K562 (cell line): ENCODE measurements at regions not wholly inside any gene's neighbourhood (a gene's known extent, or its start where the extent isn't known, plus 50 kb on each side); places are given as distances from the start of the nearest gene placed in this dataset.
"Not testable (repeated sequence)": the region's sequence is repeated elsewhere in the genome, so short reads cannot be mapped to it uniquely, and the experiment has no call there.

Experiments used
- ATAC-seq: fragments of 200-7000 bp; cut with Tn5 transposase; 3 replicates; pipeline ENCODE4 v1.9.1; 2020; ENCODE audit warnings: moderate library complexity
- BruUV-seq: library from RNA; stranded (reverse); fragments of 400-500 nt; replicated peaks from 2 replicates; lab custom pipeline; 2021; lab: Mats Ljungman, UMichigan
- CTCF ChIA-PET: fragments of 300-600 bp; formaldehyde crosslinking; extraction: SDS; loops from one replicate; lab custom pipeline; 2021; ENCODE audit warnings: low intra/inter-chr PET ratio; lab: Yijun Ruan, JAX
- POLR2A ChIA-PET: fragments of 300-600, 350-650 bp; sonication (Branson Sonifier 250); formaldehyde crosslinking; extraction: SDS; loops from one replicate; lab custom pipeline; 2021; ENCODE audit warnings: antibody characterized with exemption, inconsistent platforms; lab: Yijun Ruan, JAX
- DNase-seq, 4 experiments: peaks; one replicate each; pipeline versions ENCODE4 v3.0.0 to v3.0.0-alpha.2; 2011 to 2018; ENCODE audit warnings: low spot score in 3 of 4, mixed read lengths in 3 of 4; ENCODE audit errors: extremely low read depth in 1 of 4
- FAIRE-seq: peaks from 2 replicates; lab custom pipeline; 2011; peaks lifted over from hg19 to GRCh38; lab: Jason Lieb, UNC
- H2AFZ ChIP-seq: 2 replicates; pipeline ENCODE4 v1.6.0; 2011; ENCODE audit warnings: low read depth, low read length, control low read depth, inconsistent platforms
- H3K27ac ChIP-seq: fragments of 200-600 bp; 3 replicates; pipeline ENCODE4 v1.8.0; 2011; ENCODE audit warnings: low read depth, mild to moderate bottlenecking, control low read depth, inconsistent platforms, low read length, moderate library complexity, mixed read lengths; ENCODE audit errors: extremely low read depth
- H3K27me3 ChIP-seq, 2 experiments: fragments of 300-600 bp in 1 of 2; 2 replicates in 1 of 2; 3 replicates in 1 of 2; pipeline versions ENCODE4 v1.6.0 to v1.8.0; 2011; ENCODE audit warnings: inconsistent platforms in 2 of 2, low read length in 2 of 2, mild to moderate bottlenecking in 1 of 2, mixed read lengths in 1 of 2, moderate library complexity in 1 of 2; ENCODE audit not compliant: control insufficient read depth in 2 of 2, insufficient read depth in 2 of 2
- H3K36me3 ChIP-seq: fragments of 300-600 bp; 3 replicates; pipeline ENCODE4 v1.8.0; 2011; ENCODE audit warnings: mild to moderate bottlenecking, low read length, inconsistent platforms; ENCODE audit not compliant: control insufficient read depth, insufficient read depth
- H3K4me1 ChIP-seq, 2 experiments: fragments of 200-600 bp in 1 of 2; replicated peaks in 1 of 2; 2 replicates in 1 of 2; 3 replicates in 1 of 2; pipeline versions ENCODE4 v1.5.1 to v1.8.0; 2011; ENCODE audit warnings: inconsistent platforms in 2 of 2, low read length in 2 of 2, mild to moderate bottlenecking in 1 of 2, mixed read lengths in 1 of 2, moderate library complexity in 1 of 2; ENCODE audit not compliant: control insufficient read depth in 2 of 2, insufficient read depth in 2 of 2
- H3K4me2 ChIP-seq: 2 replicates; pipeline ENCODE4 v1.6.1; 2011; ENCODE audit warnings: low read length, control low read depth, inconsistent platforms, mixed read lengths; ENCODE audit not compliant: insufficient read depth
- H3K4me3 ChIP-seq: fragments of 200-600 bp; sonication (generic), shearing (Covaris generic); 2 replicates; pipeline ENCODE4 v1.5.1; 2016; ENCODE audit warnings: control low read depth, inconsistent platforms
- H3K79me2 ChIP-seq: fragments of 200-600 bp; 3 replicates; pipeline ENCODE4 v1.8.0; 2011; ENCODE audit warnings: low read length, inconsistent platforms; ENCODE audit not compliant: control insufficient read depth, insufficient read depth
- H3K9ac ChIP-seq, 2 experiments: 2 replicates each; pipeline versions ENCODE4 v1.6.0 to v1.6.1; 2011; ENCODE audit warnings: low read depth in 2 of 2, low read length in 2 of 2, control low read depth in 1 of 2, inconsistent platforms in 1 of 2, mild to moderate bottlenecking in 1 of 2, mixed read lengths in 1 of 2; ENCODE audit not compliant: insufficient read depth in 1 of 2
- H3K9me1 ChIP-seq: one replicate; pipeline ENCODE4 v1.6.0; 2011; ENCODE audit warnings: inconsistent platforms, mild to moderate bottlenecking, low read length, moderate library complexity; ENCODE audit not compliant: control insufficient read depth, insufficient read depth
- H3K9me3 ChIP-seq: replicated peaks from 2 replicates; pipeline ENCODE4 v1.5.1; 2011; ENCODE audit warnings: low read depth, low read length, inconsistent platforms; ENCODE audit not compliant: control insufficient read depth, insufficient read depth
- H4K20me1 ChIP-seq: replicated peaks from 2 replicates; pipeline ENCODE4 v1.6.1; 2011; ENCODE audit warnings: low read length, inconsistent platforms, mixed read lengths; ENCODE audit not compliant: control insufficient read depth, insufficient read depth
- CEBPG ChIP-seq, 3 experiments: fragments of 200-800 bp in 1 of 3; sonication (Bioruptor generic) in 1 of 3; sonication (generic) in 1 of 3; formaldehyde crosslinking in 1 of 3; IDR thresholded peaks in 2 of 3; conservative IDR thresholded peaks in 1 of 3; 2 replicates each; pipeline versions ENCODE4 v1.6.1 to v1.8.0; 2016 to 2022; ENCODE audit warnings: missing compliant biosample characterization in 2 of 3, missing genetic modification characterization in 2 of 3, mild to moderate bottlenecking in 1 of 3, missing genetic modification reagents in 1 of 3
- HDAC2 ChIP-seq: fragments of 450-650 bp; IDR thresholded peaks from 2 replicates; pipeline ENCODE4 v1.6.1; 2016; ENCODE audit warnings: mild to moderate bottlenecking
- ZNF134 ChIP-seq: fragments of 250-450 bp; sonication (Bioruptor Pico); conservative IDR thresholded peaks from 2 replicates; pipeline ENCODE4 v1.4.0; 2020
- WGBS: fragments of 100-300 bp; shearing (Covaris generic); methylation state at CpG from one replicate; pipeline ENCODE4 v1.1.6; 2016; ENCODE audit warnings: low coverage, mixed read lengths; ENCODE audit not compliant: insufficient coverage; ENCODE audit errors: missing lambda C conversion rate; 5-methylcytosine and 5-hydroxymethylcytosine counted together
- in situ Hi-C: fragments of 300-500 bp; cut with MboI; formaldehyde crosslinking; loops from 4 replicates; pipeline ENCODE4 v1.15.0; 2018; ENCODE audit warnings: inconsistent platforms, mixed read lengths
- intact Hi-C: fragments of 100-400 bp; cut with micrococcal nuclease; formaldehyde crosslinking; loops from 2 replicates; pipeline ENCODE4 v1.14.2; 2022

DNA sequence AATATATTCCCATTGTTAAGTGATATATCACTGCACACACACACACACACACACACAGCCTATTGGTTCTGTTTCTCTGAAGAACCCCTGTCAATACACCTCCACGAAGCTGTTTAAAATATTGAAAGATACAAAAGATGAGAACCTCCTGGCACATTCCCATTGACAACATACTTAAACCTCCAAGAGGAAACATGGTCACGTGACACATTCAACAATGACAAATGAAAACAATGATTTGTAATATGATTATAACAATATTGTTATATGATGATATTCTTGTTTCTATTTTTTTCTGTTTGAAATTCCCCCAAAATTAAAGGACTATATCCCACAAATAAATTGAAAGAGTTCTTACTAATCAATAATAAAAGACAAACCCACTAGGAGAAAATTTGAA lies 1344.9 kb downstream of the BRD1 start (continued):
- TF ChIP-seq CEBPG (CRISPR knock-in tag; IDR thresholded peaks at IDR 0.05) (no peak), CEBPG (tag; conservative IDR thresholded peaks at IDR 0.05 in 1 of 2, IDR thresholded peaks at IDR 0.05 in 1 of 2) (no peak)

GRCh38 chr22:48482198-48482597 lies 1345.5 kb downstream of the BRD1 start:
- H4K20me1 ChIP-seq, H3K79me2 ChIP-seq, H3K4me2 ChIP-seq, H3K4me3 ChIP-seq, DNase-seq, BruUV-seq, H3K4me1 ChIP-seq, H3K9me1 ChIP-seq, H3K36me3 ChIP-seq, H3K27ac ChIP-seq, CTCF ChIA-PET, H3K27me3 ChIP-seq, H3K9ac ChIP-seq, intact Hi-C loops, H3K9me3 ChIP-seq, FAIRE-seq, POLR2A ChIA-PET, ATAC-seq, H2AFZ ChIP-seq: not testable (repeated sequence)
- in situ Hi-C loops = loop anchor here (25.0 kb wide), 1 partner anchor 895 kb away; no protein-coding TSS in a partner anchor
- 3% methylated on average over 8 of the region's 11 CpGs for WGBS

DNA sequence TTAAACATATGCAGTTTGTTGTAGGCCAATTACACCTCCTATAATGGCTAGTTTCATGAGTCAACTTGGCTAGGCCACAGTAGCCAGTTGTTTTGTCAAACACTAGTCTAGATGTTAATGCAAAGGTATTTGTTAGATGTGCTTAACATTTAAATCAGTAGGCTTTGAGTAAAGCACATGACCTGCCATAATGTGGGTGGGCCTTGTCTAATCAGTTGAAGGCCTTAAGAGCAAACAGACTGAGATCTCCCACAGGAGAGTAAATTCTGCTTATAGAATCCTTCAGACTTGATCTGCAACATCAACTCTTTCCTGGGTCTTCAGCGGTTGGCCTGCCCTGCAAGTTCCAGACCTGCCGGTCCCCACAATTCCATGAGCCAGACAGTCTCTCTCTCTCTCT lies 1345.9 kb downstream of the BRD1 start:
- no peak for ATAC-seq
- Histone ChIP-seq H3K27ac (no peak overlapping the region), H4K20me1 (no peaks in the 10 kb centered on the region), H3K36me3 (no peaks in the 10 kb centered on the region), H3K4me1 (no peaks in the 10 kb centered on the region), H3K4me2 (no peak overlapping the region), H3K9me1 (no peaks in the 10 kb centered on the region), H2AFZ (no peak overlapping the region), H3K27me3 (peaks cover 0 to 8% of the 10 kb centered on the region in 2 experiments; a peak in 1 of 5 replicates), H3K79me2 (no peaks in the 10 kb centered on the region), H3K9ac (no peak overlapping the region), H3K9me3 (no peaks in the 10 kb centered on the region), H3K4me3 (no peak overlapping the region)
- DNase-seq = no peak
- intact Hi-C loops (no loop called here), in situ Hi-C loops (loop anchor here (25.0 kb wide), 1 partner anchor 894 kb away; no protein-coding TSS in a partner anchor)
- CTCF ChIA-PET = no interaction called here
- 58% methylated on average over 2 of the region's 2 CpGs for WGBS
- FAIRE-seq = no peak
- BruUV-seq = no TSS peak
- peak; percentile 97 for TF ChIP-seq ZNF134 (CRISPR knock-in tag)
- no peak for TF ChIP-seq HDAC2
- TF ChIP-seq, all 486 proteins: peak for 1
- POLR2A ChIA-PET = no interaction called here
